Stimulated activated CD4-positive, alpha-beta T cell treated with anti-CD3 and anti-CD28 coated beads, Interleukin-4, amount 100 ng/mL, for 1 hour (primary cell): ENCODE measurements at regions not wholly inside any gene's neighbourhood (a gene's known extent, or its start where the extent isn't known, plus 50 kb on each side); places are given as distances from the start of the nearest gene placed in this dataset.

Source experiments
- DNase-seq: peaks from one replicate; pipeline ENCODE4 v3.0.0-alpha.2; 2020

DNA sequence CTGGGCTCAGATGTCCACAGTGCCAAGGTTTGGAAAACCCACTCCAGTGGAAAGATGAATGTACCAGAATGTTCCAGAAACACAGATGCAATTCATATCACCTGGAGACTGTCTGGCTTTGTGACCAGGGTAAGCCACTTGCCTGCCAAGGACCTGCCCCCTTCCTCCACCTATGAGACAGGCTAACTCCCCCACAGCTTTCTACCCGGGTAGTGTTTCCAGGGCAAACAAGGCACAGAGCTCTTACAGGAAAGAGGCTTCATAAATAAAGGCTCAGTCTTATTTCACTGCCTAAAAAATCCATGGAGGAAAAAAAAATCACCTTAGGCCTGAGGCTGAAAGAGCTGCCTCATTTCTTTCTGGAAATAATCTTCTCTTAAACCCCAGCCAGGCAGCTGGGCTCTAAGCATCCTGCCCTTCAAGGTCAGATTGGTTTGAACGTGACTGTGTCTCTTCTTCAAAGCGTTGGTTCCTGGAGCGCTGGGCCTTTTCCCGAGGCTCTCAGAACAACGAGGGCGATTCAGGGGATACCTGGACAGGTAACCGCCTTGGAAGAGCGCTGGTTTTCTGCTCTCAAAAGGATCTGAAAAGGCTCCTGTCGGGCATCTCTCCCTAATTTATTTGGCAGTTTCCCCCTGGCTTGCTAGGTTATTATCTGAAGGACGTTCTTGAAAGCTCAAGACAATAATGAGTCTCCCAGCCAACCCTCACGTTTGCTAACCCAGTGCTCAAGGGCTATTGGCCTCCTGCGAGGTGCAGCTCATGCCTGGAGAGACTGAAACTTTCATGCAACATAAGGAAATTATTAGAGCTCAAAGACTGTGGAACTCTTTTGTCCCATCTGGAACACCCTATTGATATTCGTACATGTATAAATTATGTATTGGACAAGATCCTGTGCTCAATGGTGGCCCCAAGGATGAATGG lies 199.2 kb upstream of the PMEPA1 start:
- no peak for DNase-seq

DNA sequence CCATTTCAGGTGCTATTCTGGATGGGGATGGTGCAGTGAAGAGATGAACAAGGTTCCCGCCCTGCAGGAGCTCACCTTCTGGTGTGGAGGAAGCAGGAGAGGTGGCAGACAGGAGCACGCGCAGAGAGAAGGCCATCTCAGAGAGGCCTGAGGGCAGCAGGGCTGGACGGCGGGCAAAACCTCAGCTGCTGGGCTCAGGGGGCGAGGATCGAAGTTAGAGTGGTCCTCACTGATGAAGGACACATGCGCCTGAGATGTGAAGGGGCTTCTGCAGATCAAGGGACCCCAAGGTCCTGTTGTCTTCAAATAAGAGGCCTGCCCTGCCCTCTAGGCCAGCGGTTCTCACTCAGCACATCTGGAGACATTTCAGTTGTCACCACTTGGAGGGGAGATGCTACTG lies 198.4 kb upstream of the PMEPA1 start:
- DNase-seq: no peak

DNA sequence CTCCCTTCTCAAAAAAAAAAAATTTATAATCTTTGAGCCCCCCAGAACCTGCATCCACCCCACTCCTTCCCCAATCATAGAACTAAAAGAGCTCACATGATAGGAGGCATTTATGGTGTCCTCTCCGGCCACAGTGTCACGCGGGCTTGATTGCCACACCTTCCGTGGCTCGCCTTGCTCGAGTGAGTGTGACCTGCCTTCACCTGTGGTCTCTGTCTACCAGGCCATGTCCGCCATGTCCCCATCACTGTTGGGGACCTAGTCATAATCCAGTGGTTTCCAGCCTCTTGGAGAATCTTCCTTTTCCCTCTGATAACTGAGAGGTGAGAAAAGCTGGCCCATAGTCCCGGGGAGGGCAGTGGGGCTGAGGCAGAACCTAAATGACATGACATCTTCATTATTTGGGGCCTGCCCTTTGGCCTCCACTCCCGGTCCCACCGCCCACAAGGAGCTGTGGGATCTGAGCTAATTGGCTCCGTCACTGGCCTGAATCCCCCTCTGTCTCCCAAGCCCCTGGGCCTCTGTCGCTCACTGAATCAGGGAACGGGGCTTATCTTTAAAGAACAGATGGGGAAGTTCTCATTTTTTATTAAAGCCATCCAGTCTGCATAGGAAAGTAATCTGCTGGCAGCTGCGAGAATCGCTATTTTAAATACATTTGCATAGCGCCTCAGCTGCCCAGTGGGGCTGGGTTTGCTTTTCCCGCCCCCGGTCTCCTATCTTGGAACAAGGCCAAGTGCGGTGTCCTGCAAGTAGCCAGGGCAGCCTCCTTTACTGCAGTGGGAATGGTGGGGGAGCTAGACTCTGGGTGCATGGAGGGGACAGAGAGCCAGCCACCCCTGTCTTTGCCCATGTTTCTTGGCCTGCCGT lies 197.6 kb upstream of the PMEPA1 start:
- no peak for DNase-seq

DNA sequence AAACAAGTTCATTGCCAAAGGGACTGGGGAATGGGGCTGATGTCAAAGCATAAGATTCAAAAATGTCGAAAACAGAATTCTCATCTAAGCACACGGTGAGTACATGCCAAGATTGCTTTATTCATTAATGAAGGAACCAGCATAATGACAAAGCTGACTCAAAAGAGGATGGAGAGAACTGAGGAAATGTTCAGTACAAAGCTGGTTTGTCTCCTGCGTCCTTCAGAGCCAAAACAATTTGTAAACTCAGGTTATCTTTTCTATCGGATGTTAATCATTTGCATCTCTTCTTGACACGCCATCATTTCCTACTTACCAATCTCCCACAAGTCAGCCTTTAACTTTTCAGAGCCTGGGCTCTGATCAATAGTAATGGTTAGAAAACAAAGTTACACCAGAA lies 195.6 kb upstream of the PMEPA1 start:
- no peak for DNase-seq

DNA sequence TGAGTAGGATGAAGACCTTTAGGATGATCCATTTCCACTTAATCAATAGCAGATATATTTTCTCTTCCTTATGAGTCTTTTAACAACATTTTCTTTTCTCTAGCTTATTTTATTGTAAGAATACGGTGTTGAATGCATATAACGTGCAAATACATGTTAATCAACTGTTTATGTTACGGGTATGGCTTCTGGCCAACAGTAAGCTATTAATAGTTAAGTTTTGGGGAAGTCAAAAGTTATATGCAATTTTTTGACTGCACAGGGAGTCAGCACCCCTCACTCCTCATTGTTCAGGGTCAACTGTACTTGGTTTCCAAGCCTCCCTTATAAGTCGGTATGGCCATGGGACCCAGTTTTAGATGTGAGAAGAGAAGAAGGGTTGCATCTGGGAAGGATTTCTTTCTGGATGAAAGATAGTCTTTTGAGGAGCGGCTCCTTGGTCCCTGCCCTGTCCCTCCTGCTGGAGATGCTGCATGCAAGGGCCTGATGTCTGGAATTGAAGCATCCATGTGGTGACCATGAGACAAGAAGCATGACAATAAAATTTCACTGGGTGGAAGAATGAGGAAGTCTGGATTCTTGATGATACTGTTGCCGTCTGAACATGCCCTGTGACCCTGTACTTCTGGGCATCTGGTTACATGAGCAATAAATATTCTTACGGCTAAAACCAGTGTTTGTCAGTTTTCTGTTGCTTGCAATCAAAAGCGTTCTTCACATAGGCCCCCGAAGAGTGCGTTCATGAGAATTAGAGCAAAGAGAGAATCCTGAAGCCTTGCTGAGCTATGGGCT lies 194.7 kb upstream of the PMEPA1 start:
- no peak for DNase-seq

DNA sequence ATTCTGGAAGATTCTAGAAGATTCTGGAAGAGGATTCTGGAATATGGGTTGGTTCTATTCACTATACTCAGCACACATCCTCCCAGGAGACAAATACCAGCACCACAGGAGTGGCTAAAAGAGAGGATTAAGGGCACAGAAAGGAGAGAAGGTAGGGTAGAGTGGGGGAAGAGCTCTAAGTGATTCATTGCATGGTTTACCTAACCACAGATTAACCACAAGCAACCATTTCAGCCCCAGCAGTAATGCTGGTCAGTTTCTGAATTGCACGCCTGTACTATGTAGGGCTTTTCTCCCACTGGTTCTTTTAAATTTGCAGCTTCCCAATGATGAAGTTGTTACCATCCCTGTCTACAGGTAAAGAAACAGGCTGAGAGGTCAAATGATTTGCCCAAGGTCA lies 192.7 kb upstream of the PMEPA1 start:
- no peak for DNase-seq

DNA sequence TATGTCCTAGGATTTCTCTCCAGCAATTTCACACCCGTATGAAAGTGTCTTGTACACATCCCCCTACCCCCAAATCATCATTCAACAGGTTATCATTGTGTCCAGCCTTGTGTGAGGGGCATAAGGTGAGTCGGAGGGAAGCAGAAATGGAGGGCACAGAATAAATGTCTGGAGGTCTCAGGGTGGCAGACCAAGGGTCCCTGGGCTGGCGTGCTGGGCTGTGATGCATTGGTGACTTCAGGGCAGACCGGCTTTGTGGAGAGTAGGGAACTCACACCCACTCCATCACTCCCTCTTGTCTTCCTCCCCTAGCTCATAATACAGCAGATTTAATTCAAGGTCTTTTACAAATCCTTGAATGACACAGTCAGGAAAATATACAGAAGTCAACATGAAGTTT lies 191.7 kb upstream of the PMEPA1 start:
- DNase-seq: no peak

DNA sequence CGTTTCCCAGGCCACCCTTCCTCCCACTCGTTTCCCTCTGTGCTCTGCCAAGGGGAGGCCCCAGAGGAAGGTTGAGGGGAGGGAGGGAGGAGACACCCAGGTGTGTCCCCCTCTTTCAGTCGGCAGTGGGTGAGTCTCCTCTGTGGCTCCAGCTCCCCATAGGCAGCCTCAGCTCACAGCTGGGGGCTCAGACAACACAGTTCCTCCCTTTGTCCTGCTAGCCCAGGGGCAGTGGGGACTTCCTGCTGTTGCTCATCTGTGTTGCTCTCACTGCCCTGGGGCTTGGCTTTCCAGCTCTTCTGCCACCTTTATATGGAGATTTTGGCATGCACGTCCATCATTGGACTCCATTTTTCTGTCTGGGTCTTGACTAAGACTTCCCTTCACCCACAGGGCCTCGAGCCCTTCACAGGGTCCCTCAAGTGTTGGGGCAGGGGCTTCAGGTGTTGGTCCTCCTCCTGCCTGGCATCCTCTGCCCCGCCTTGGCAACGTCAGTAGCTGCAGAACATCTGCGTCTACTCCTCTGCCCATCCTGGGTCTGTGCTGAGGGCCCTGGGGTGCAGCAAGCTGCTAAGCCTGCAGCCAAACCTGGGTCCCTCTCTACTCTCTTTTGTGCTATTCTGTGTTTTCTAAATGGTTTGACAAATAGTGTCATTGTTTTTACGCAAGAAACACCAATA lies 190.6 kb upstream of the PMEPA1 start:
- no peak for DNase-seq

DNA sequence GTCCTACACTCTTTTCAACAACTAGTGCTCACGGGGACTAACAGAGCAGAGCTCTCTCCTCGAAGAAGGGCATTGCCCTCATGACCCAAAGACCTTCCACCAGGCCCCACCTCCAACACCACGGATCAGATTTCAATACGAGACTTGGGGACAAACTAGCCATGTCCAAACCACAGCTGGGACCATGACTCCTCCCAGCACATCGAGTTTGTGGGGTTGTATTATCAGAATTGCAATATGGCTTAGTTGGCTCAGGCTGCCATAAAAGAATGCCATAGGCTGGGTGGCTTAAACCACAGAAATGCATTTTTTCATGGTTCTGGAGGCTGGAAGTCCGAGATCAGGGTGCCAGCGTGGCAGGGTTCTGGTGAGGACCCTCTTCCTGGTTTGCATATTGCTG lies 189.7 kb upstream of the PMEPA1 start:
- no peak for DNase-seq

DNA sequence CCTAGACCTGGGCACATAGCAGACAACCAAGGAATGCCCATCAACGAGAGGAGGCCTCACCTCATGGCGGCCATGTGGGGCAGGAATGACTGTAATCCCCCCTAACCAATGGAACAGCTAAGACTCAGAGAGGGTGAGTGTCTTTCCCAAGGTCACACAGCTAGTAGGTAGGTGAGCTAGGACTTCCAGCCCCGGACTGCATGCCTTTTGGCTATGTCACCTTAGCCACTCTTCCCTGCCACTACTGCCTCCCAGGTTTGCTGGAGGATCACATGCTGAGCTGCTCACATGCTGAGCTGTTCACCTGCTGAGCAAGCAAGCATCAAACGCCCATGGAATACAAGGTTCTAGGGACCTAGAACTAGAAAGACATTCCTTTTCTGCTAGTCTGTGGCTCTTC lies 188.5 kb upstream of the PMEPA1 start:
- DNase-seq: no peak

DNA sequence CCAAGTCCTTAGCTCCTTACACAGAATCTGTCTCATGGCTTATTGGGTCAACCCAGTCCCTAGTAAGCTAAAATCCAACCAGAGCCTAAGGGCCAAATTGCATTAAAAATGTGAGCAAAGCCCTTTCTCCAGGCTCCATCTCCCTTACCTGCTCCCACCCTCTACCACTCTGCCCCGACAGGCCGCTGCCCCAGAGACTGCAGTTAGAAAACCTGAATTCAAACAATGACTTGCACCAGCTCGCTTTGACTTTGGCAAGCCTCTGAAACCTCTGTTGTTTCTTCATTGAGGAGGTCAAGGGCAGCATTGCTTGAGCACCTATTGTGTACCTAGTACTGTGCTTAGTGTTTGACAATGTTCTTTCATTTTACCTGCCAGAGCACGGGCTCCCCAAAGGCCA lies 188.1 kb upstream of the PMEPA1 start:
- DNase-seq: no peak

DNA sequence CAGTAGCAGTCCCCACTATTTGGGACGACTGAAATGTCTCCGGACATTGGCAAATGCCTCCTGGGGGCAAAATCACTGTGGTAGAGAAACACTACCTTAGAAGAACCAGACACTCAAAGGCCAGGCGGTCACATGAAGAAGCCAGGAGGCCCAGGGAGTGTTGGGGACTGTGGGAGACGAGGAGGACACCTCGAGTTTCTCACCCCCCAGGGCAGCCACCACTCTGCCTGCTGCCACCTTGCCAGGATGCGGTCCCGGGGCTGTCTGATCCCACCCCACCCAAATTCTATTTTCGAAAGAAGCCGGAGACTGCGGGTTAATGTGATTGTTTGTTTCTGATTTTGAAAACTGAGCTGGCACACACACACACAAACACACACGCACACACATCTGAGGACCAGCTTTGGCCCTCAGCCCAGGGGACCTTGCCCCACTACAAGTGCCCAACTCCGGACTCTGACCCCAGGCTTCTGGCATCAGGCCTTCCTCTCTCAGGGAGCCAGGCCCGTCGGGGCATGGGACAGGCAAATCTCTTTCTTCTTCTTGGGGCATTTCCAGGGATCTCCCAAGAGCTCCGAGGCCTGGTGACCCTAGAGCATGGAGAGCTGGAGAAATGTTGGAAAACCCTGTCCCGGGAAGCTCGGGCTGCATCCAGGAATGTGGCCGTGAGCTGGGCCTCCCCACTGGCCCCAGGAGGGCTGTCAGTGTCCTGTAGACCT lies 187.5 kb upstream of the PMEPA1 start:
- DNase-seq: no peak

DNA sequence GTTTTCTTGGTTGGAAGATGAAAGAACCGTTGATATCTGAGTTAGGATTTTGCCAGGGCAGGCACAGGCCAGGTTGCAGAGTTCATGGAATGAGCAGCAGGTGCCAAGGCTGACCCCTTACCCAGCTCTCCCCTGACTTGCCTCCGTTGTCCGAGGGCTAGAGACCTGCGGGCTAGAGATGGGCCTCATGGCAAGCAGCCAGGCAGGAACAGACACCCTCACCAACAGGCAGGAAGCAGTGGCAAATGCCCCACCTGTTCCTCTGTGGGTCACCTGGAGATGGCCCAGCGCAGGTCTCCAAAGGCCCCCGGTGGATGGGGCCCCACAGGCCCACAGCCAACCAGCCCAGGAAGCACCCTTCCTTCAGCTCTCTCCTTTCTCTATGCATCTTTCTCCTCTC lies 186.7 kb upstream of the PMEPA1 start:
- DNase-seq: no peak

DNA sequence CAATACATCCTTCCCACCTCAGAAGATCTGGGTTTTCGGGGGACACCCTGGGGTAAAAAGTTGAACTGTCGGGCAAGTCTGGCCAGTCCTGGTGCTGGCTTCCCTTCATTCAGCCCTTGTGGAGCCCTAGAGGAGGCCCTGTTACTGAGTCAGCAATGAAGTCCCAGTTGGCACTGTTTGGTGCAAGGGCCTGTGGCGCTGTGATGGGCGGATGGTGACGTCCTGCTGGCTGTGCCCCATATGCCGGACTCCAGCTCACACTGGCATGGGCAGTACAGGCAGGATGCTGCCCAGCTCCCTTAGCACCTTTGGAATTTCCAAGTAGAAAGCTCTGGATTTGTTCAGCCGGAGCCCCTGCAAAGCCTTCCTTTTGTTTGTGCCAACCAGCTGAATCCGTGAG lies 186.2 kb upstream of the PMEPA1 start:
- DNase-seq: no peak

DNA sequence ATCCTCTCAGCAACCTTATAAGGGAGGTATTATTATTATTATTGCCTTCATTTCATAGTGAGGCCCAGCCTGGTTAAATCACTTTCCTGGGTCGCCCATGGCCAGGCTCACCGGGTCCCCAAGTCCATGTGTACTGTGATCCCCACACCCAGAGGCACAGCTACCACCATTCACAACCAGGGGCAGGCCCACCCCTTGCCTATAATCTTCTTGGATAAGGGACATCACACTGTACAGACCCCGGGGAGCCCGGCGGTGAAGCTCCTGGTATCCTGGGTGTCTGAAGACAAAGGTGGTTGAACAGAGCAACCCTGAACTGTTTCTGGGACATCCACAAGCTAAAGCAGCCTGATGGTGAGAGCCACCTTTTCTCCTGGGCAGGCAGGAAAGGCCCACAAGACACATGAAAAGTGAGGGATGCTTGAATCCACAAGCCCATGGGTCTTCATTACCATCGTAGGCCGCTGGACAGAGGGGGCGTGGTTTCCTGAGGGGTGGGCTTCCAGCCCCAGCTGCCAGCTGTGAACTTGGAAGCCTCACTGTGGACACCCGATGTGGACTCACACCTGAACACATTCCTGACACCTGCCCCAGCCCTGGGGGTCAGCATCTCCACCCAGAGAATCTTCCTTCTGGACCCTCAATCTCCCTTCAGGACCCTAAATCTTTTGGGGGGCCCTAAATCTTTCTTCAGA lies 185.5 kb upstream of the PMEPA1 start:
- no peak for DNase-seq

DNA sequence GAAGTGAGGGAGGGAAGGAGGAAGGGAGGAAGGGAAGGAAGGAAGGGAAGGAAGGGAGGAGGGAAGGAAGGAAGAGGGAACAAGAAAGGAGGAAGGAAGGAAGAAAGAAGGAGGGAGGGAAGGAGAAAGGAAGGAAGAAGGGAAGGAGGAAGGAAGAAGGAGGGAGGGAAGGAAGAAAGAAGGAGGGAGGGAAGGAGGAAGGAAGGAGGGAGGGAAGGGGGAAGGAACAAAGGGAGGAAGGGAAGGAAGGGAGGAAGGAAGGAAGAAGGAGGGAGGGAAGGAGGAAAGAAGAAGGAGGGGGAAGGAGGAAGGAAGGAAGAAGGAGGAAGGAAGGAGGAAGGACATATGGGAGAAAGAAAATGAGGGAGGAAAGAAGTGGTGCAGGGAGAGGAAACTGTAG lies 184.7 kb upstream of the PMEPA1 start:
- DNase-seq: no peak

DNA sequence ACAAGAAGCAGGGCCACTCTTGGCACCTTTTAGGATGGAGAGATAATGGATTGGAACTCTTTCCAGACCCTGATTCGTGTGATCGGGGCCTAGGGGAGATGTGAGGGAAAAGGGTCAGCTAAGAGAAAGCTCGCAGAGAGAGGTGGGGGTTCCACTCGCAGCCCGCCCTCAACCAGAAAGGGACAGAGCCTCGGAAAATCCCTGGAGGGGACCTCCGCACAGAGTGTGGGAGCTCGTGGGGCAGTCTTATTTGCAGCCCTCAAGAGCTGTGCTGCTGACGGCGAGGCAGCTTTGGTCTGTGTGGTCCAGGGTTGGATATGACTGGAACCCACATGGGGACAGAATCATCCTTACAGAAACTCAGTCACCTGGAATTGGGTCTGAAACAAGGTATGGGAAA lies 184.3 kb upstream of the PMEPA1 start:
- DNase-seq: no peak

DNA sequence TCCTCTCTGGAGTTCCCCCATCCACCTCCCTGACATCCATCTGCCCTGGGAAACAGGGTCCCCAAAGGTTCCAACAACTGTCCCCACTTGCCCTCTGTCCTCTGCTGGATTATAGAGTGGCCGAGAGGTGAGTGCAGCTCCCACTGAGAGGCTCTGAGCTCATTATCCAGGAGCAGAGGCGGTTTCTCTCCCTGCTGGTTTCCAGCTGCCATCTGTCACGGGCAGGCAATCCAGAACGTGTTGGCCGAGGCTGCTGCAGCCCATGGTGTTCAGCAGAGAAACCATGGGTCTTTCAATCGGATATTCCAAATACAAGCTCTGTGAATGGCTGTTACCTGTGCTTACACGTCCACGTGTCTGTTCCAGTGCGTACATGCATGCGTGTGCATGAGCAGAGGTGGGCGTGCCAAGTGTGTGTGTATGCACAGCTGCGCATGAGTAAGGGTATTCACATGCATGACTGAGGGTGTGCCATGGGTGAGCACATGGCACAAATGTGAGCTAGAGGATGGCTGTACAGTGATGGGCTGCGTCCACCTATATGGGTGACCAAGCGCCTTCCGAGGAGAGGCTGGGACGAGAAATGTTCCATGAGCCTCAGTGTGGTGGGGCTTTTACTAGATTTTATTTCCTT lies 183.7 kb upstream of the PMEPA1 start:
- DNase-seq: no peak

DNA sequence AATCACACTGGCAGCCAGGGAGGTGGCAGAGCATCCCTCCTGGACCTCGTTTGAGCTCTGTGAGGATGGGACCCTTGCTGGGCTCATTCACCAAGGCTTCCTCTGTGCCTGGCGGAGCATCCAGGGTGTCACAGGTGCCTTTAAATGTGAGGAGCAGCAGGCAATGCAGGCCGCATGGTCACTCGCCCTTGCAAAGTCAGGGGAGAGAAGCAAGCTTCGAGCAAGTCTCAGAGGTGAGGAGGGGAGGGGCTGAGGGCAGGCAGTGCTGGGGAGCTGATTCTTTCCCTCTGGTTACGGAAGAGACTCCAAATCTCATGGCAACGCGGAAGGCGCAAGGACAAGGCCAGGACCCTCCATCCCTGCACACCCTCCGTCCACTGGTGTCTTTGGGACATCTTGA lies 182.7 kb upstream of the PMEPA1 start:
- no peak for DNase-seq

DNA sequence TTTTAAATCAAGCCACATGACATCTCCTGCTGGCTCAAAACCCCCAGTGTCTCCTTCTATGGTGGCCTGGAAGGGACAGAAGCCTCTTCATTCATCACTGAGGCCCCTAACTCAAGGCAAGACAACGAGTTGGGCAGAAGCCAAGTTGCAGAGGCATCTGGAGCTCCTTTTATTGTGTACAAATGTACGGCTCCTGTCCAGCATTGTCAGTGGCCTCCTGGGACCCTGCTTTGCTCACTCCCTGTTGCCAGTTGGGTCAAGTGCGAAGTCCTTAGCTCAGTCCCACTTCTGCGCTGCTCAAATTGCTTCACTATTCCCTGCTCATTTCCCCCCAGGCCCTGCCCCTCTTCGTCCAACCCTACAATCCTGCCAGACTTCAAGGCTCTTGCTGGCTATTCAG lies 181.2 kb upstream of the PMEPA1 start:
- no peak for DNase-seq
